ENCODE measurements at regions not wholly inside any gene's neighbourhood (a gene's known extent, or its start where the extent isn't known, plus 50 kb on each side); places are given as distances from the start of the nearest gene placed in this dataset.

DNA sequence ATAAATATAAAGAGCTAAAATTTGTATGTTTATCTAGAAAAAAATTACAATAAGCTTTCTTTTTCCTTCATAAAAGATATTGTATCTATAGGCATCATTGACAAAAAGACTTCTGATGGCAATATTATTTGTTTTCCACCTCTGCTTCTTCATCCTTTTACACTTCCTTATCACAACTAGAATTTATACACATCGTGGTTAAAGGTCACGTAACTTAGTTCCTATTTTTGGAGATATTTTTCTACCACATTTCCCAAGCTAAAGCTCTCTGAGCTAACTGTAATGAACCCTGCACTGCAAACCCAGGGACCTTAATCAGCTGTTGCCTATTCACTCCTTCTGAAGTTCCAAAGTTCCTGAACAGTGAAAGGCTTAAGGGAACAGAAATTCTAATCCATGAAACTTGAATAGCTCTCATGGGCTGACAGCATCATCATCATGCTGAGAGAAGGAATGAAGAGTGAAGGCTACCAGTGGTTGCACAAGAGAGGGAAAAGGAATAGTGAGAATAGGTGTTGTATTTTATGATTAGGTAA lies 106.1 kb upstream of the SLC13A1 start:
- ATAC-seq (no peak), DNase-seq (no peak)
- Mint-ChIP-seq H3K4me3 (no peak overlapping the region), H3K9me3 (ENCODE audit: low read depth) (no peaks in the 10 kb centered on the region), H3K4me1 (no peaks in the 10 kb centered on the region), H3K27me3 (no peaks in the 10 kb centered on the region), H3K27ac (no peak overlapping the region), H3K36me3 (no peaks in the 10 kb centered on the region)
- CTCF ChIA-PET: no interaction called here

DNA sequence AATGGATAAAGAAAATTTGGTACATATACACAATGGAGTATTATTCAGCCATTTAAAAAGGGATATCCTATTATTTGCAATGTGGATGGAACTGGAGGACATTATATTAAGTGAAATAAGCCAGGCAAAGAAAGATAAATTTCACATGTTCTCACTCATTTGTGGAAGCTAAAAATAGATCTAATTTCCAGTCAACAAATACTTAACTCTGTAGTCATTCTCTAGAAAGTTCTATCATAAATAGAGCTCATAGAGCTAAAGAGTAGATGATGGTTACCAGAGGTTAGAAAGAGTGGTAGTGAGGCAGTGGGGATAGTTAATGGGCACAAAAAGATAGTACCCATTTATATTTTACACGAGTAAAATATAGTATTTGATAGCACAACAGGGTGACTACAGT lies 104.2 kb upstream of the SLC13A1 start:
- Mint-ChIP-seq H3K9me3 (ENCODE audit: low read depth) (no peaks in the 10 kb centered on the region), H3K4me3 (no peak overlapping the region), H3K27me3 (no peaks in the 10 kb centered on the region), H3K27ac (no peak overlapping the region), H3K4me1 (no peaks in the 10 kb centered on the region), H3K36me3 (no peaks in the 10 kb centered on the region)
- ATAC-seq (no peak), DNase-seq (no peak)
- CTCF ChIA-PET: no interaction called here

DNA sequence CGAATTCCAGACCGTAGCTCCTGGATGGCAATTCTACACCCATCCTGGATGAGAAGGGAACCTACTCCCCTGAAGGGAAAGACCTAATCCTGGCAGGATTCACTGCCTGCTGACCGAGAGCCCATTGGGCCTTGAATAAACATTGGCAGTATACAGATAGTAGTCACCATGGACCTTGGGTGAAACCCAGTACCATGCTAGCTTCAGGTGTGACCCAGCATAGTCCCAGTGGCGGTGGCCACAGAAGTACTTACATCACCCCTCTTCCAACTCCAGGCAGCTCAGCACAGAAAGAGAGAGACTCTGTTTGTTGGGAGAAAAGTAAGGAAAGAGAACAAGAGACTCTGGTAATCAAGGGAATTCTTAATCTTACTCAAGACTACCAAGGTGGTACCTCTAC lies 97.2 kb upstream of the SLC13A1 start:
- Mint-ChIP-seq H3K4me1 (no peaks in the 10 kb centered on the region), H3K27ac (no peak overlapping the region), H3K27me3 (no peaks in the 10 kb centered on the region), H3K36me3 (no peaks in the 10 kb centered on the region), H3K4me3 (no peak overlapping the region), H3K9me3 (ENCODE audit: low read depth) (no peaks in the 10 kb centered on the region)
- no peak for DNase-seq
- ATAC-seq: no peak
- CTCF ChIA-PET: no interaction called here

DNA sequence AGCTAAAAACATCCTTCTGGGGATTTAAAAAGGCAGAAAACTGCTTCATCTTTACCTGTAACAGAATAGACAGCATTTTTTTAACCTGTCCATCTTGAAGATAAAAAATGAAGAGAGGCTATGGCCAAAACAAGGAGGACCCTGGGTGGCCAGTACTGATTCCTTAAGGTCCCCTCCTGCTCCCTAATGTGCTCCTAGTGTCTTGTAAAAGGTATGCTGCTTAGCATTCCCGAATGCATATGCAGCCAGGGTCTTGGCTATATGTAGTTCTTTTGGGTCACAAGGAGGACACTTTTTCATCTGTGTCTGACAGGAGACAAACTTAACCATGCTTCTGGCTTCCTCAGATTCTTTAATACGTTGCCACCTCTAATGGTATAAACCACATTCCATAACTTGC lies 93.9 kb upstream of the SLC13A1 start:
- ATAC-seq (no peak), DNase-seq (no peak)
- Mint-ChIP-seq H3K27me3 (no peaks in the 10 kb centered on the region), H3K4me1 (no peaks in the 10 kb centered on the region), H3K4me3 (no peak overlapping the region), H3K36me3 (no peaks in the 10 kb centered on the region), H3K27ac (no peak overlapping the region), H3K9me3 (ENCODE audit: low read depth) (no peaks in the 10 kb centered on the region)
- CTCF ChIA-PET: no interaction called here

DNA sequence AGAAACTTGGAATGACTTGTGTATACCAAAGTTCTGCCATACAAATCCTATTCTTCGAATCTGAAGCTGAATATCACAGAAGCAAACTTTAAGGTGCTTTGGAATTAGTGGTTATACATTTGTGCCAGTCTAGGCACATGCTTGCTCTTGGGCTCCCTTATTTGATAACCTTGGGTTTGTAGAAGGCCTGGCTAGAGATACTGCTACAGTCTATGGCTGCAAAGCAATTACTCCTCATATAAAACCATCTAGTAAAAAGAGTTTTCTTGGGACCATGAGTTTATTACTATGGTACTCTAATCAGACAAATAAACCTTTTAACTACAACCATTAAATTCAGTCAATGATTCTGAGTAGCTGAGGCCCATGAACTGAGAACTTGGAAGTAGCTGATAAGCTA lies 92.5 kb upstream of the SLC13A1 start:
- H3K9me3 Mint-ChIP-seq (ENCODE audit: low read depth): no peaks in the 10 kb centered on the region
- H3K4me1 Mint-ChIP-seq: no peaks in the 10 kb centered on the region
- no peak overlapping the region for H3K4me3 Mint-ChIP-seq
- no peaks in the 10 kb centered on the region for H3K27me3 Mint-ChIP-seq
- H3K36me3 Mint-ChIP-seq: no peaks in the 10 kb centered on the region
- H3K27ac Mint-ChIP-seq: no peak overlapping the region
- DNase-seq (no peak), ATAC-seq (no peak)
- CTCF ChIA-PET: no interaction called here

DNA sequence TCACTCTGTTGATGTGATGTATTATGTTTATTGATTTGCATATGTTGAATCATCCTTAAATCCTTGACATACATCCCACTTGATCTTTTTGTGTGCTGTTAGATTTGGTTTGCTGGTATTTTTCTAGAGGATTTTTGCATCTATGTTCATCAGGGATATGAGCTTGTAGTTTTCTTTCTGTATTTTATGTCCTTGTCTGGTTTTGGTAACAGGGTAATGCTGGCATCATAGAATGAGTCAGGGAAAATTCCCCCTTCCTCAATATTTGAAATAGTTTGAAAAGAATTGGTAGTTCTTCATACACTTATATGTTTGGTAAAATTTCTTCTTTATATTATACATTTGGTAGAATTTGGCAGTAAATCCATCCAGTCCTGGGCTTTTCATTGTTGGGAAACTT lies 89.4 kb upstream of the SLC13A1 start:
- H3K27me3 Mint-ChIP-seq: no peaks in the 10 kb centered on the region
- H3K27ac Mint-ChIP-seq: no peak overlapping the region

DNA sequence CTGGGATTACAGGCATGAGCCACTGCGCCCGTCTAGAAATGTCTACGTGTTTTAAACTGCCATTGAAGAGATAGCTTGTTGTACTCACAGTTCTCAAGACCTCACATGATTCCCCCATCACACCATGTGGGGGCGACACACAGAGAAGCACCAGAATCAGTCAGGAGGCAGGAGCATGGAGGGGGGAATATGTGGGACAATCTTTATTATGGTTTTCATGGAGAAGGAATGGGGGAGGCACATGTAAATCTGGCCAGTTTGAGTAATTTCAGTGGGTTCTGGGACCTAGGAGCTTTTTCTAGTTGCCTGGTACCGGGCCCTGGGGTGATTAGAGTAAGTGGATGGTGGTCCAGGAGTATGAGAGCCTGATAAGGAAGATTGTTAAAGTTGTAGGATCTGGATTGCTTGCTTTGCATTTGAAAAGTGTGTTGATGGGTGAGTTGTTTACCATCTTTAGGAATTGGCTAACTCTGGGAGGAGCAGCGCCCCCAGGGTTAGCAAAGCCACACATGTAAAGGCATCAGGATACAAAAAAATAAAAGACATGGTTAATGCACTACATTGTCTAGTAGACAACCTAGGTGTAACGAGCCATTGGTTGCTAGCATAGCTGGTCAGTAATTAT lies 85.4 kb upstream of the SLC13A1 start:
- Mint-ChIP-seq H3K4me1 (no peaks in the 10 kb centered on the region), H3K9me3 (ENCODE audit: low read depth) (peaks cover under 1% of the 10 kb centered on the region), H3K27me3 (no peaks in the 10 kb centered on the region), H3K4me3 (no peak overlapping the region), H3K36me3 (no peaks in the 10 kb centered on the region), H3K27ac (no peak overlapping the region)
- ATAC-seq (no peak), DNase-seq (no peak)
- CTCF ChIA-PET: interaction anchor here (0.6 kb wide), 1 partner anchor 350 kb away, joined by 3 read pairs; no protein-coding TSS in a partner anchor

More for the DNA sequence above, 89.4 kb upstream of the SLC13A1 start:
- Mint-ChIP-seq H3K4me1 (no peaks in the 10 kb centered on the region), H3K9me3 (ENCODE audit: low read depth) (no peaks in the 10 kb centered on the region), H3K4me3 (no peak overlapping the region), H3K36me3 (no peaks in the 10 kb centered on the region)
- CTCF ChIA-PET: no interaction called here
- DNase-seq (no peak), ATAC-seq (no peak)

DNA sequence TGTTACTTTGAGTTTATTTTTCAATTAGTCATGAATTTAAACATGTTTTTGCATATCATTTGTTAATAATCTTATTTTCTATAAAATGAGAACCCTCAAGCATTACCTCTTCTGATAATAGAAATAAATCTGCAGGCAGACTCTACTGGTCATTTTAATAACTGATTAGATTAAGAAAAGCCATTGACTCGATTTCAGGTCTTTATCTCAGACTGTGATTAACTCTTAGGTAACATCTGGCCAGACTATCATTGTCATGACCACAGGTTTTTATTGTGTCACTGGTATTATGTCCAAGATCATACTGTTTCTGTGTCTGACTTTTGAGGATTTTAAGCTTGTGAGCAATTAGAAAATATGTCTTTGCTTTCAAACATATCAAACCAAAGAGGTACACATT lies 83.6 kb upstream of the SLC13A1 start:
- CTCF ChIA-PET: no interaction called here
- ATAC-seq: no peak
- Mint-ChIP-seq H3K4me1 (no peaks in the 10 kb centered on the region), H3K9me3 (ENCODE audit: low read depth) (peaks cover 2% of the 10 kb centered on the region), H3K27me3 (no peaks in the 10 kb centered on the region), H3K36me3 (no peaks in the 10 kb centered on the region), H3K27ac (no peak overlapping the region), H3K4me3 (no peak overlapping the region)
- no peak for DNase-seq

DNA sequence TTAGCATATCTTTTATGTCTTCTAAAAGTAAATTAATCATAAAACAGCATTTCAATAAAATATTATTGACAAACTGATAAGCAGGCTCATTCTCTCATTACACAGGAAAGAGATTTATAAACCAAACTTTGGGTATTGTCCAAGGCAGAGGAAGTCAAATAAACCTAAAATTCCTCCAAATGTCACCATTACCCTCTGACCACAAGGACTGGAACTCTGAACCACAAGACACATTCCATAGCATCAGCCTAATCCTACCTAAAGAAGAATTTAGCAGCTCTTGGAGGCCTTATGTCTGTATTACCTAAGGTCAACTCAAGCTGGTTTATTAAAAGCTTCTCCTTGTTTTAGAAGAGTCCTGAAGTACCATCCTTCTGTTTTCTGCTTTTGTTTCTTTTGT lies 82.4 kb upstream of the SLC13A1 start:
- Mint-ChIP-seq H3K9me3 (ENCODE audit: low read depth) (peaks cover 5% of the 10 kb centered on the region), H3K36me3 (no peaks in the 10 kb centered on the region), H3K4me1 (no peaks in the 10 kb centered on the region), H3K27ac (no peak overlapping the region), H3K4me3 (no peak overlapping the region), H3K27me3 (no peaks in the 10 kb centered on the region)
- ATAC-seq (no peak), DNase-seq (no peak)
- CTCF ChIA-PET: no interaction called here

DNA sequence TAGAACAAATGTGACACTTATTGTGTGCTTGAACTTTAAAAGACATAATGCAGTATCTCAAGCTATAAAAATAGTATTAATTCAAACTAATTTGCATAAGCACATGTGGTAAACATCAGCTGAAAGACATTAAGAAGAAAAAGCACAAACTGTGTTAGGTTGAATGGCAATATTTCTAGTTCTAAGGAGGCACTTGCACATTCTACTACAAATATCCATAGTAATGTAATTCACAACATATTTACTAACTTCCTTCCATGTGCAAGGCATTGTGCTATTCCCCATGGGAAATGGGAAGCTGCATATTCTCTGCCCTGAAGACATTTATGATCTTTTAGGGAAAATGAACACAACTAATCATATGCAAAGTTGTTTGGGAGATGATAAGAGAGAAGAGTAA lies 80.2 kb upstream of the SLC13A1 start:
- no peak for ATAC-seq
- Mint-ChIP-seq H3K27ac (no peak overlapping the region), H3K36me3 (no peaks in the 10 kb centered on the region), H3K27me3 (no peaks in the 10 kb centered on the region), H3K9me3 (ENCODE audit: low read depth) (peaks cover 5% of the 10 kb centered on the region), H3K4me1 (no peaks in the 10 kb centered on the region), H3K4me3 (no peak overlapping the region)
- DNase-seq: no peak
- CTCF ChIA-PET: no interaction called here

DNA sequence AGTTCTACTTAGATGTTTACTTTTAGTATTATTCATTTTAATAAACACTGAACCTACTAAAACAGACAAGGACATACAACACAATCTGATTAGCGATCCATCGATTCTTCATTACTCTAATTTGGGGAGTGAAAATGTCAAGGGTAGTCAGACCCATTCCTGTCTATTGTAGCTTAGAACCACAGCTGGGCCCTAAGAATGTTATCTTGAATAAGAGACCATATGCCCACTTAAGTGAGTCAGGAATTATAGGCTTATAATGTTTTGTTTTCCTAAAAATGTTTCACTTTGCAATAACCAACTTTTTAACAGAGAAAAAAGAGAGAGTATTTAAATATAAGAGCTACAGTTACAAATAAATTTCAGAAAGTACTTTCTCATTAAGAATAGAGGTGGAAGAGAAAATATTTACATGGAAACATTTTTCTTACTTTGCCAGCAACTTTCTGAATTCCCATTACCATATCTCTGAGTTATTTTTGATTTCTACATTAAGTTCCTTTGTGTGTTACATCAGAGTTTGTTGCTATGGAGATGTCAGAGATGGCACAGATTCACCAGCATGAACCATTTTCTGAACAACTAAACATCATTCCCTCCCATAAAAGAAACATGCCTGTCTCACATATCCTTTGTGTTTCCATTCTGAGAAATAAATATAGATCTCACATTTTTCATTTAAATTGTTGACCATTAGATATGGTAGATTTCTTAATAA lies 75.4 kb upstream of the SLC13A1 start:
- Mint-ChIP-seq H3K27ac (no peak overlapping the region), H3K36me3 (no peaks in the 10 kb centered on the region), H3K4me3 (no peak overlapping the region), H3K9me3 (ENCODE audit: low read depth) (peaks cover 7% of the 10 kb centered on the region), H3K27me3 (no peaks in the 10 kb centered on the region), H3K4me1 (no peaks in the 10 kb centered on the region)
- ATAC-seq (no peak), DNase-seq (no peak)
- CTCF ChIA-PET: no interaction called here

DNA sequence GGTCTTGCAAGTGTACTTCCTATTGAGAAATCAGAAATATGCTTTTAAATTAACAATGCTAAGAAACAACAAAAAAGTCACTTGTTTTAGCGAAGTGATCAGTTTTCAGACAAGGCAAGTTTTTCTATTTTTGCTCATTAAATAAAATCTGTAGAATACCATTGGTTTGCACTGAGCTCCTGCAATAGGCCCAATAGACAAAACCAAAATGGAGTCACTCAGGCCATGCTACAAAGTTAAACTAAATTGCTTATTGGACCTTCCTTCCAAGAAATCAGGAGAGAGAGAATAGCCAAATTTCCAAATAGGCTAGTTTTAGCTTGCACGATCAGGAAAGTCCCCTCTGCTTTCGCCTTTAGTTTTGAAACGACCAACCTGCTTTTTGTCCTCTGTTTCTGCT lies 73.4 kb upstream of the SLC13A1 start:
- H3K4me1 Mint-ChIP-seq: no peaks in the 10 kb centered on the region
- H3K36me3 Mint-ChIP-seq: no peaks in the 10 kb centered on the region
- no peaks in the 10 kb centered on the region for H3K27me3 Mint-ChIP-seq
- DNase-seq (no peak), ATAC-seq (no peak)
- CTCF ChIA-PET: no interaction called here
- peaks cover 4% of the 10 kb centered on the region for H3K9me3 Mint-ChIP-seq (ENCODE audit: low read depth)
- no peak overlapping the region for H3K27ac Mint-ChIP-seq
- no peak overlapping the region for H3K4me3 Mint-ChIP-seq

DNA sequence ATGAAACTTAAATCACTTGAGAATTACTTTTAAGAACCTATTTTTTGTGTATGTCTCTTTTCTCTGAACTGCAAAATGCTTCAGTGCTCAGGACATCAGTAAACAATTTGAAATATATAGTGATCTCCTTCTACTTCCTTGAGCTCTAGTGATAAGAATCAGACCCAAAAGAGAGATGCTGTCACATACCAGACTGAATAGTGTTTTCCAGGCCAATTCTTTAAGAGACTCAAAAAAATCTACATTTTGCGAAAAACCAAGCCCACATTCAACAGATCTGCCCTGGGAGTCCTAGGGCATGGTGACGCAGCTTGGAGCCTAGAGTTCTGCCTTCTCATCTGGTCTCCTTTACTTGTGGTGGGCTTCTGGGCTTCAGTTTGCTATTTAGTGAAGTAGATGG lies 72.1 kb upstream of the SLC13A1 start:
- Mint-ChIP-seq H3K4me1 (no peaks in the 10 kb centered on the region), H3K27me3 (no peaks in the 10 kb centered on the region), H3K4me3 (no peak overlapping the region), H3K9me3 (ENCODE audit: low read depth) (peaks cover 2% of the 10 kb centered on the region), H3K36me3 (no peaks in the 10 kb centered on the region), H3K27ac (no peak overlapping the region)
- DNase-seq (no peak), ATAC-seq (no peak)
- CTCF ChIA-PET: no interaction called here

DNA sequence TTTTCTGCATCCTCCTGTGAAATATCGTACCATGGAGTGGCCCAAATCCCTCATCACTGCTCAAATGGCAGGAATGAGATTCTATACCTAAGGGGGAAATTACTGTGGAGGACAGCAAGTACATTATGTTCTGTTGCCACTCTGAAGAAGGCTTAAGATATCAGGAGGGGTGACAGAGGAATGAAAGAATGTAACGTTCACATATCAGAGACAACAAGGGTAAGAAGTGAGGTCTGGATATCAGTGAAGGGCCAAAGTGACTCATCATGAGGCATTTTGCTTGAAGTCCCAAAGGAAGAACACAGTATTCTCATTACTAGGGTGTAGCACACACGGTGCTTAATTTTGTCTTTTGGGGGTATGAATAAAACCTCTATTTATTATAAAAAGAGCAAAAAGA lies 71.5 kb upstream of the SLC13A1 start:
- CTCF ChIA-PET: no interaction called here
- DNase-seq (no peak), ATAC-seq (no peak)
- Mint-ChIP-seq H3K4me3 (no peak overlapping the region), H3K27ac (no peak overlapping the region), H3K9me3 (ENCODE audit: low read depth) (peaks cover 2% of the 10 kb centered on the region), H3K36me3 (no peaks in the 10 kb centered on the region), H3K27me3 (no peaks in the 10 kb centered on the region), H3K4me1 (no peaks in the 10 kb centered on the region)

Data from activated CD8-positive, alpha-beta memory T cell treated with anti-CD3 and anti-CD28 coated beads, Interleukin-2, amount 10 ng/mL, durations not matched to agents 7 days and 5 days (primary cell).